Right atrium auricular region (tissue), 2 donors: ENCODE measurements at regions not wholly inside any gene's neighbourhood (a gene's known extent, or its start where the extent isn't known, plus 50 kb on each side); places are given as distances from the start of the nearest gene placed in this dataset.
"Not testable (repeated sequence)": the region's sequence is repeated elsewhere in the genome, so short reads cannot be mapped to it uniquely, and the experiment has no call there.

ENCODE experiments used
- DNase-seq: peaks from one replicate; pipeline ENCODE4 v3.0.0-alpha.2; 2019; ENCODE audit warnings: low spot score
- H3K27ac ChIP-seq, 2 donors: fragments of 200-600 bp; sonication (generic); 1 replicate in 1 of 2; 2 replicates in 1 of 2; pipeline ENCODE4 v1.5.1; 2016 to 2019
- H3K27me3 ChIP-seq, 2 donors: fragments of 200-600 bp; sonication (generic); one replicate each; pipeline versions ENCODE4 v1.5.1 to v1.6.0; 2017 to 2019
- H3K36me3 ChIP-seq: fragments of 200-600 bp; sonication (generic); one replicate; pipeline ENCODE4 v1.5.1; 2016
- H3K4me1 ChIP-seq, 2 donors: fragments of 200-600 bp; sonication (generic); one replicate each; pipeline versions ENCODE4 v1.5.1 to v1.6.0; 2017 to 2019
- H3K4me3 ChIP-seq, 2 donors: fragments of 200-600 bp; sonication (generic); 1 replicate in 1 of 2; 2 replicates in 1 of 2; pipeline ENCODE4 v1.5.1; 2017 to 2019; ENCODE audit warnings: mild to moderate bottlenecking in 1 of 2, moderate library complexity in 1 of 2
- H3K9me3 ChIP-seq, 2 donors: fragments of 200-600 bp; sonication (generic); one replicate each; pipeline ENCODE4 v1.5.1; 2019

DNA sequence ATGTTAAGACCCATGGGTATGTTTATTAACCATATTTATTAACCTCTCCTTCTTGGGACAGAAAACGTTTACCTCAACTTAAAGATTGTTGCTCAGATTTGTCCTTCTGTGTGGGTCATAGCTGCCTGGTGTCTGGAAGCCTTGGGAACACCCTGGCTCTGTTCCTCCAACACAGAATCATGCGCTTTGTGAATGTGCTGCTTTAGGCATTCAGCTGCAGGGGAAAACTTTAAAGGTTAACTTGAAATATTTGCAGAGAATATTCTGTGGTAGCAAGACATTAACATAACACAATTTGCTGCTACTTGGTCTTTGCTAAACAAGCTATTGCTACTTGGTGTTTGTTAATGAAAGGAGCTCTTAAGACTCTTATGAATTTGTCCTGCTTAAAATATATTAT lies 50.5 kb upstream of the THOC3 start:
- H3K9me3 ChIP-seq, DNase-seq, H3K4me1 ChIP-seq, H3K36me3 ChIP-seq, H3K27ac ChIP-seq, H3K4me3 ChIP-seq, H3K27me3 ChIP-seq: not testable (repeated sequence)

DNA sequence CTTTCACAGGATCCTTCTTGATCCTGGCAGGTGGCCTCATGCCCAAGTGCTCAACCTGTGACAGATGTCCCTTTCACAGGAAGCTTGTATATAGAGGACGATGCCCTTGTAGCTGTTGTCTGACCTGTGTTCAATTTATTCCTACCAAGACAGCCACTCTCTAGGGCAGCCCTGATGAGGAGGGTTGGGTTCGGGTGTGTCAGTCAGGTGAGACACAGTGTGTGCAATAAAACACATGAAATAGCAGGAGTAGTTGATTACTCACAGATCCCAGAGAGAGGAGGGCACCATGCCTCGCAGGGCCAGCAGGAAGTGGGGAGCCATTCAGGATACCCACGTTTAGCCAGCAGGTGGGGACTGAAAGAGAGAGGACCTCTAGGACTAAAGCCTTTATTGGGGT lies 52.7 kb upstream of the THOC3 start:
- not testable (repeated sequence) for H3K27ac ChIP-seq, H3K27me3 ChIP-seq, H3K4me1 ChIP-seq, DNase-seq, H3K36me3 ChIP-seq, H3K9me3 ChIP-seq, H3K4me3 ChIP-seq

DNA sequence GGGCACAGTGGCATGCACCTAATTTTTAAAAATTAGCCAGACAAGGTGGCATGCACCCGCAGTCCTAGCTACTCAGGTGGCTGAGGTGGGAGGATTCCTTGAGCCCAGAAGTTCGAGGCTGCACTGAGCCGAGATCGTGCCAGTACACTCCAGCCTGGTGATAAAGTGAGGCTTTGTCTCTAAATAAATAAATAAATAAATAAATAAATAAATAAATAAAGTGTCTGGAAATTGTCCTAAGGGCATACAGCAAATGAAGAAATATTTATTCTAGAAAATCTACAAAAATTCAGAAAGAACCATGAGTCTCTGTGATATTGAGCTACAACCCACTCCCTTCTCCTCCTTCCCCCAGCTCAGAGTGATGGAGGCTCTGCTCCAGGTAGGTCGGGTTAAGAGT lies 55.4 kb upstream of the THOC3 start:
- not testable (repeated sequence) for H3K4me1 ChIP-seq, H3K9me3 ChIP-seq, H3K4me3 ChIP-seq, DNase-seq, H3K27me3 ChIP-seq, H3K27ac ChIP-seq, H3K36me3 ChIP-seq

- H3K9me3 ChIP-seq, DNase-seq: not testable (repeated sequence)
Observed at GRCh38 chr5:176029445-176029844, 61.3 kb upstream of the THOC3 start.

GRCh38 chr5:176030361-176031117 lies 62.4 kb upstream of the THOC3 start:
- H3K36me3 ChIP-seq, H3K9me3 ChIP-seq, H3K4me3 ChIP-seq, H3K27ac ChIP-seq, H3K27me3 ChIP-seq, H3K4me1 ChIP-seq, DNase-seq: not testable (repeated sequence)

More at GRCh38 chr5:176029445-176029844, 61.3 kb upstream of the THOC3 start:
- not testable (repeated sequence) for H3K4me1 ChIP-seq, H3K27me3 ChIP-seq, H3K36me3 ChIP-seq, H3K4me3 ChIP-seq, H3K27ac ChIP-seq

GRCh38 chr5:176031118-176031510 lies 63.0 kb upstream of the THOC3 start:
- not testable (repeated sequence) for H3K4me3 ChIP-seq, H3K4me1 ChIP-seq, DNase-seq, H3K36me3 ChIP-seq, H3K27ac ChIP-seq, H3K9me3 ChIP-seq, H3K27me3 ChIP-seq

DNA sequence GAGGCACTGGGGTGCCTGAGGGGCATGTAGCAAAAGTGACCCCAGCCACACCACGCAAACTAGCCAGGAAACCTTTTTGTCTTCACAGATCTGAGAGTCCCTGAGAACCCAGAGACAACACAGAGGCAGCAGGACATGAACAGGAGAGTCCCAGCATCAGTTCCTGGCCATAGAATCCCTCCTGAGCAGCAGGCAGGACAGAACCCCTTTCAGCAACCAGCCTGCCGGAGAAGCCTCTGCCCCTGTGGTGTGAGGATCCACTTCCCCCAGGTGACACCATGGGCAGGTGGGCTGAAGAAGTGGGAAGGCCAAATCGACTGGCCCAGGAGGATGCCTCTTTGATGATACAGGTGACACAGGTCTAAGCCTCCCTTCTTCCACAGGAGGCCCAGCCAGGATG lies 65.1 kb upstream of the THOC3 start:
- DNase-seq, result not testable (repeated sequence)

GRCh38 chr5:176034407-176035200 lies 66.5 kb upstream of the THOC3 start:
- not testable (repeated sequence) for DNase-seq, H3K27ac ChIP-seq, H3K4me3 ChIP-seq, H3K4me1 ChIP-seq, H3K9me3 ChIP-seq, H3K36me3 ChIP-seq, H3K27me3 ChIP-seq

More for the DNA sequence above, 65.1 kb upstream of the THOC3 start:
- H3K9me3 ChIP-seq, H3K27ac ChIP-seq, H3K27me3 ChIP-seq, H3K36me3 ChIP-seq, H3K4me3 ChIP-seq, H3K4me1 ChIP-seq: not testable (repeated sequence)

DNA sequence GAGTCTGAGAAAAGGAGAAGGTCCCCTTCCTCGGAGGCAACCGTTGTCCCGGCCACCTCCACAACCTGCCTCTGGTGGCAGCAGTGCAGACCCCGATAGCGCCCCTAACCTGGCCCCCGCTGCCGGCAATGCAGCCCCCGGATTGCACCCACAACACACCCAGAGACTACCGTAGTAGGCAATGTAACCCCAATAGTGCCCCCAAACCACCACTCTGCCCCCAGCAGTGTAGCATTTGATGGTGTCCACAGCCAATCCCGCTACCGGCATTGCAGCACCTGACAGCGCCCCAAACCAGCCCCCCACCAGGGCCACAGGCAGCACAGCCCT lies 67.1 kb upstream of the THOC3 start:
- not testable (repeated sequence) for H3K4me3 ChIP-seq, H3K4me1 ChIP-seq, DNase-seq, H3K36me3 ChIP-seq, H3K9me3 ChIP-seq, H3K27ac ChIP-seq, H3K27me3 ChIP-seq

- H3K27ac ChIP-seq, H3K36me3 ChIP-seq, H3K27me3 ChIP-seq, H3K4me3 ChIP-seq, DNase-seq, H3K4me1 ChIP-seq, H3K9me3 ChIP-seq: not testable (repeated sequence)
Observed at GRCh38 chr5:176035816-176036308, 67.7 kb upstream of the THOC3 start.

DNA sequence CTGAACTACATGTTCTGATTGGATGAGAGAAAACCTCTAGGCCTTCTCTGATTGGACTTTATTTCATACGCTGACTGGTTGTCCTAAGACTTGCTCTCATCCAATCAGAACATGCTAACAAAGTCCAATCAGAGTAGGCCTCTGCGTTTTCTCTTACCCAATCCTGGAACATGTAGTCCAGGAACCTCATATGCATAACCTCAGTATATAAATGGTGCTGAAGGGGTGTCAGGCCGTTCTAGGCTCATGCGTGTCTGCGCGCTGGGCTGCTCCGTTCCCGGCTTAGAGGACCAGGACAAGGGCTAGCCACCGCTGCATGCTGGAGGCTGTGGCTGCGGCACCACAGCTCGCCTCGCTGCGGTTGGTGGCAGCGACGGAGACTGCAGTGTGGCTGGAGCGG lies 68.3 kb upstream of the THOC3 start:
- not testable (repeated sequence) for H3K36me3 ChIP-seq, H3K4me3 ChIP-seq, H3K27ac ChIP-seq, DNase-seq, H3K4me1 ChIP-seq, H3K27me3 ChIP-seq, H3K9me3 ChIP-seq

DNA sequence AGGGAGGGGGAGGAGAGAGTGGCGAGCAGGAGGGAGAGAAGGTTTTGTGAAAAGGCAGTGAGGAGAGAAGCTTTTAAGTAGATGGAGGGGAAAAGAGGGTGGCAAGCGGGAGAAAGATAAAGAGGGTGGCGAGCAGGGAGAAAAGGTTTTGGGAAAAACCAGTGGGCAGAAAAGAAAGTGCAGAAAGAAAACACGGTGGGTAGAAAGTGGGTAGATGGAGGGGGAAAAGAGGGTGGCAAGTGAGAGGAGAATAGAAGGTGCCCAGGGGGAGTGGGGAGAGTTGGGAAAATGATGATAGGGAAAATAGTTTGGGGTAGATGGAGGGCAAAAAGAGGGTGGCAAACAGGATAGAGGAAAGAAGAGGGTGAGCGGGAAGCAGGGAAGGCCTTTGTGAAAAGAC lies 69.1 kb upstream of the THOC3 start:
- H3K27ac ChIP-seq, DNase-seq: not testable (repeated sequence)

GRCh38 chr5:176040105-176040801 lies 72.1 kb upstream of the THOC3 start:
- not testable (repeated sequence) for H3K27ac ChIP-seq, H3K36me3 ChIP-seq, H3K4me3 ChIP-seq, H3K4me1 ChIP-seq, H3K27me3 ChIP-seq, DNase-seq, H3K9me3 ChIP-seq

More for the DNA sequence above, 69.1 kb upstream of the THOC3 start:
- H3K4me1 ChIP-seq, H3K9me3 ChIP-seq, H3K27me3 ChIP-seq, H3K36me3 ChIP-seq, H3K4me3 ChIP-seq: not testable (repeated sequence)

- not testable (repeated sequence) for DNase-seq, H3K27me3 ChIP-seq, H3K27ac ChIP-seq, H3K36me3 ChIP-seq, H3K4me1 ChIP-seq, H3K4me3 ChIP-seq, H3K9me3 ChIP-seq
Observed at GRCh38 chr5:176041248-176041994, 73.3 kb upstream of the THOC3 start.
